ENCODE measurements at regions not wholly inside any gene's neighbourhood (a gene's known extent, or its start where the extent isn't known, plus 50 kb on each side); places are given as distances from the start of the nearest gene placed in this dataset.

- Histone ChIP-seq H3K36me3 (replicated peaks) (no peaks in the 10 kb centered on the region), H3K27me3 (replicated peaks) (no peaks in the 10 kb centered on the region), H3K27ac (no peak overlapping the region), H3K4me3 (ENCODE audit: low read depth, low read length) (no peak overlapping the region)
- no peak for DNase-seq
- TF ChIP-seq CTCF (IDR thresholded peaks at IDR 0.05; ENCODE audit: low read depth, low read length, missing control alignments): no peak
- in situ Hi-C loops (cut with HindIII; ENCODE audit: low pct_ligation_motif_present, low sequenced_read_pairs): no loop called here
Measured at GRCh38 chr20:22887796-22888195, 147.3 kb upstream of the SSTR4 start.

- Histone ChIP-seq H3K36me3 (replicated peaks) (no peaks in the 10 kb centered on the region), H3K4me3 (ENCODE audit: low read depth, low read length) (no peak overlapping the region), H3K27ac (no peak overlapping the region), H3K27me3 (replicated peaks) (no peaks in the 10 kb centered on the region)
- in situ Hi-C loops (cut with HindIII; ENCODE audit: low pct_ligation_motif_present, low sequenced_read_pairs): no loop called here
- TF ChIP-seq CTCF (IDR thresholded peaks at IDR 0.05; ENCODE audit: low read depth, low read length, missing control alignments): no peak
- no peak for DNase-seq
Measured at GRCh38 chr20:22890594-22891300, 144.4 kb upstream of the SSTR4 start.

GRCh38 chr20:22901164-22901563, 133.9 kb upstream of the SSTR4 start:
- DNase-seq: no peak
- no peaks in the 10 kb centered on the region for H3K27me3 ChIP-seq (replicated peaks)
- TF ChIP-seq CTCF (IDR thresholded peaks at IDR 0.05; ENCODE audit: low read depth, low read length, missing control alignments): no peak

GRCh38 chr20:22901921-22902320, 133.2 kb upstream of the SSTR4 start:
- Histone ChIP-seq H3K27ac (no peak overlapping the region), H3K4me3 (ENCODE audit: low read depth, low read length) (no peak overlapping the region), H3K36me3 (replicated peaks) (no peaks in the 10 kb centered on the region), H3K27me3 (replicated peaks) (no peaks in the 10 kb centered on the region)
- in situ Hi-C loops (cut with HindIII; ENCODE audit: low pct_ligation_motif_present, low sequenced_read_pairs): no loop called here
- DNase-seq: no peak
- TF ChIP-seq CTCF (IDR thresholded peaks at IDR 0.05; ENCODE audit: low read depth, low read length, missing control alignments): no peak

More at GRCh38 chr20:22901164-22901563, 133.9 kb upstream of the SSTR4 start:
- no peak overlapping the region for H3K4me3 ChIP-seq (ENCODE audit: low read depth, low read length)
- in situ Hi-C loops (cut with HindIII; ENCODE audit: low pct_ligation_motif_present, low sequenced_read_pairs): no loop called here
- no peak overlapping the region for H3K27ac ChIP-seq
- H3K36me3 ChIP-seq (replicated peaks): no peaks in the 10 kb centered on the region

- H3K36me3 ChIP-seq (replicated peaks): no peaks in the 10 kb centered on the region
- in situ Hi-C loops (cut with HindIII; ENCODE audit: low pct_ligation_motif_present, low sequenced_read_pairs): no loop called here
- no peak overlapping the region for H3K27ac ChIP-seq
- no peaks in the 10 kb centered on the region for H3K27me3 ChIP-seq (replicated peaks)
- no peak for TF ChIP-seq CTCF (IDR thresholded peaks at IDR 0.05; ENCODE audit: low read depth, low read length, missing control alignments)
- no peak for DNase-seq
- no peak overlapping the region for H3K4me3 ChIP-seq (ENCODE audit: low read depth, low read length)
Measured at GRCh38 chr20:22904386-22904785, 130.7 kb upstream of the SSTR4 start.

GRCh38 chr20:22904905-22905304, 130.2 kb upstream of the SSTR4 start:
- Histone ChIP-seq H3K27me3 (replicated peaks) (no peaks in the 10 kb centered on the region), H3K27ac (no peak overlapping the region), H3K36me3 (replicated peaks) (no peaks in the 10 kb centered on the region), H3K4me3 (ENCODE audit: low read depth, low read length) (no peak overlapping the region)
- TF ChIP-seq CTCF (IDR thresholded peaks at IDR 0.05; ENCODE audit: low read depth, low read length, missing control alignments): no peak
- no peak for DNase-seq
- in situ Hi-C loops (cut with HindIII; ENCODE audit: low pct_ligation_motif_present, low sequenced_read_pairs): no loop called here
